Mucosa of stomach (tissue), 1 donor: ENCODE measurements at regions not wholly inside any gene's neighbourhood (a gene's known extent, or its start where the extent isn't known, plus 50 kb on each side); places are given as distances from the start of the nearest gene placed in this dataset.

Experiments
- H3K27me3 ChIP-seq: one replicate; pipeline ENCODE4 v1.7.0; 2013; ENCODE audit warnings: mild to moderate bottlenecking, low read length; ENCODE audit not compliant: control insufficient read depth, insufficient read depth
- H3K36me3 ChIP-seq: one replicate; pipeline ENCODE4 v1.7.0; 2013; ENCODE audit warnings: low read length; ENCODE audit not compliant: control insufficient read depth, insufficient read depth
- H3K4me1 ChIP-seq: one replicate; pipeline ENCODE4 v1.7.0; 2013; ENCODE audit warnings: mild to moderate bottlenecking, low read length; ENCODE audit not compliant: control insufficient read depth, insufficient read depth
- H3K4me3 ChIP-seq: one replicate; pipeline ENCODE4 v1.7.0; 2013; ENCODE audit warnings: low read length
- H3K9ac ChIP-seq: one replicate; pipeline ENCODE4 v1.7.0; 2013; ENCODE audit warnings: mild to moderate bottlenecking, low read length, moderate library complexity
- H3K9me3 ChIP-seq: one replicate; pipeline ENCODE4 v1.7.0; 2013; ENCODE audit warnings: mild to moderate bottlenecking, low read length, moderate library complexity; ENCODE audit not compliant: control insufficient read depth
- donor health status: Pancreatic carcinoma.

DNA sequence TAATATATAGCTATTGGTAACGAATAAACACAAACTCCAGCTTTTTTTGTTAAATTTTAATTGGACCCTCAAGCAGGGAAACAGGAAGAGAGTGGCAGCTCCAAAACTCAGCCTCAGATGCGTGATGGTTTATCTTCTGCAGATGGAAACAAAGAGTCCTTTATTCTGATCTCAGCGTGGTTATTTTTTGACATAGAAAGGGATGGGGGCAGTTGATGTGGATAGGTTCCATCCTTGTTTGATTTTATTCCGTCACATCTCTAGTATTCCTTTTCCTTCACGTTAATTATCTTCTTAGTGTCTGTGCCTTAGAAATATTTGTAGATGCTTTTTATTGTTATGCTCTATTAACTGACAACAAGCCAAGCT, 447.6 kb upstream of the SEL1L start:
- H3K4me3 ChIP-seq: no peak overlapping the region
- no peaks in the 10 kb centered on the region for H3K27me3 ChIP-seq
- H3K9me3 ChIP-seq: no peaks in the 10 kb centered on the region
- no peaks in the 10 kb centered on the region for H3K4me1 ChIP-seq
- no peak overlapping the region for H3K9ac ChIP-seq
- no peaks in the 10 kb centered on the region for H3K36me3 ChIP-seq

- no peaks in the 10 kb centered on the region for H3K27me3 ChIP-seq
- no peaks in the 10 kb centered on the region for H3K9me3 ChIP-seq
- H3K36me3 ChIP-seq: no peaks in the 10 kb centered on the region
- H3K4me1 ChIP-seq: no peaks in the 10 kb centered on the region
- no peak overlapping the region for H3K4me3 ChIP-seq
- H3K9ac ChIP-seq: no peak overlapping the region
Measured at GRCh38 chr14:81982046-81982445, 448.4 kb upstream of the SEL1L start.

GRCh38 chr14:81986005-81986404, 452.4 kb upstream of the SEL1L start:
- Histone ChIP-seq H3K27me3 (no peaks in the 10 kb centered on the region), H3K4me3 (no peak overlapping the region), H3K4me1 (no peaks in the 10 kb centered on the region), H3K9me3 (no peaks in the 10 kb centered on the region), H3K36me3 (no peaks in the 10 kb centered on the region), H3K9ac (no peak overlapping the region)

- H3K9ac ChIP-seq: no peak overlapping the region
- no peak overlapping the region for H3K4me3 ChIP-seq
- no peaks in the 10 kb centered on the region for H3K36me3 ChIP-seq
- H3K27me3 ChIP-seq: no peaks in the 10 kb centered on the region
- no peaks in the 10 kb centered on the region for H3K9me3 ChIP-seq
- no peaks in the 10 kb centered on the region for H3K4me1 ChIP-seq
Measured at GRCh38 chr14:81989211-81989610, 455.6 kb upstream of the SEL1L start.

DNA sequence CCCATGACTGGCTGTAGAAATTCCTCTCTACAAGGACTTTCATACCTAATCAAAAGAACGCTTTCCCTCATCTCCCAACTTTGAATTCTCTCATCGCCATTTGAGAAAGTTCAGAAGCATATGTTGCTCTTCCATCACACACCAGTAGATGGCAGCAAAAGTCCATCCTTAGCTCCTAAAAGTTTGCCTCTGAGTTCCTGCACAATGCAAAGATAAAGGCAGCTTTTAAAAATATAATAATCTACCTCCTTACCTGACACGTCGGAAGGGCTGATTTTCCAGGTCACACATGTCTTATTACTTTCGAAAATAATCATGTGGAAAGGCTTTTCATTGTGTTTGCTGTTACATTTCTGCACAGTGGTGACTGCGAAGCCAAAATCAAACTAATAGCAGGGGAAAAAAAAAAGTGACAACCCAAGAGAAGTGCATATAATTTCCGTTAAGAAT, 456.7 kb upstream of the SEL1L start:
- Histone ChIP-seq H3K4me1 (no peaks in the 10 kb centered on the region), H3K36me3 (no peaks in the 10 kb centered on the region), H3K9ac (no peak overlapping the region), H3K4me3 (no peak overlapping the region), H3K27me3 (no peaks in the 10 kb centered on the region), H3K9me3 (no peaks in the 10 kb centered on the region)

DNA sequence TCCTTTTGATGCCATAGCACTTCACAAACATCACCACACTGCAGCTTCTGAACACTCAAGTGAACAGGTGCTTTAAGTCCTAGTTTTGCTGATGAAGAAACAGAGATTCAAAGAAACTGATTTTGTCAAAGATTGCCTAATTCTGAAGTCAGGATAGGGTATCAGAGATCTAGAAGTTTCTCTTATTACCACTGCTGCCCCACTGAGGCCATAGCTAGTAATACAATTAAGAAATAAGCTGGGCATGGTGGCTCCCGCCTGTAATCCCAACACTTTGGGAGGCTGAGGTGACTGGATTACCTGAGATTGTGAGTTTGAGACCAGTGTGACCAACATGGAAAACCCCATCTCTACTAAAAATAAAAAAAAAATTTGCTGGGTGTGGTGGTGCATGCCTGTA, 458.3 kb upstream of the SEL1L start:
- Histone ChIP-seq H3K36me3 (no peaks in the 10 kb centered on the region), H3K4me3 (no peak overlapping the region), H3K9ac (no peak overlapping the region), H3K4me1 (no peaks in the 10 kb centered on the region), H3K27me3 (no peaks in the 10 kb centered on the region), H3K9me3 (no peaks in the 10 kb centered on the region)

- Histone ChIP-seq H3K4me3 (no peak overlapping the region), H3K27me3 (no peaks in the 10 kb centered on the region), H3K9ac (no peak overlapping the region), H3K9me3 (no peaks in the 10 kb centered on the region), H3K4me1 (no peaks in the 10 kb centered on the region), H3K36me3 (no peaks in the 10 kb centered on the region)
Measured at GRCh38 chr14:81993432-81993831, 459.8 kb upstream of the SEL1L start.

DNA sequence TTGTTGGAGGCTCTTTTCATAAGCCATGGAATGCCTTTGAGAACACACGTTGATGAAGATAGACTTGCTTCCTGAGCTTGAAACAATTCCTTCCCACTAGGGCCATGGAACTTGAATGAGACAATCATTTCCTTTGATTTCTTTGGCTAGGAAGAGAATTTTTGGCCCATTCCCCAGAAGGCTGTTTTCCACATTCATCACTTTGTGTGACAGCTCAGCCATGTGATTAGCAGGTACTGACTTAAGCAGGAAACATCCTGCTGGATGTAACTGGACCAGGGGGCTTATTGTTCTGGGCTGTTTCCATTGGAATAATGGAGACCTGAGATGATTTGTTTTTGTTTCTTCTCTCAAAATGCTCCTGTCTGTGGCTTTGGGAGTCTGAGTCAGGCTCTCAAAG, 469.8 kb upstream of the SEL1L start:
- H3K4me3 ChIP-seq: no peak overlapping the region
- H3K9ac ChIP-seq: no peak overlapping the region
- no peaks in the 10 kb centered on the region for H3K27me3 ChIP-seq
- no peaks in the 10 kb centered on the region for H3K4me1 ChIP-seq
- H3K36me3 ChIP-seq: no peaks in the 10 kb centered on the region
- H3K9me3 ChIP-seq: no peaks in the 10 kb centered on the region

- H3K4me1 ChIP-seq: no peaks in the 10 kb centered on the region
- H3K9me3 ChIP-seq: no peaks in the 10 kb centered on the region
- H3K9ac ChIP-seq: no peak overlapping the region
- no peaks in the 10 kb centered on the region for H3K36me3 ChIP-seq
- no peak overlapping the region for H3K4me3 ChIP-seq
- H3K27me3 ChIP-seq: no peaks in the 10 kb centered on the region
Measured at GRCh38 chr14:82009076-82009475, 475.4 kb upstream of the SEL1L start.

DNA sequence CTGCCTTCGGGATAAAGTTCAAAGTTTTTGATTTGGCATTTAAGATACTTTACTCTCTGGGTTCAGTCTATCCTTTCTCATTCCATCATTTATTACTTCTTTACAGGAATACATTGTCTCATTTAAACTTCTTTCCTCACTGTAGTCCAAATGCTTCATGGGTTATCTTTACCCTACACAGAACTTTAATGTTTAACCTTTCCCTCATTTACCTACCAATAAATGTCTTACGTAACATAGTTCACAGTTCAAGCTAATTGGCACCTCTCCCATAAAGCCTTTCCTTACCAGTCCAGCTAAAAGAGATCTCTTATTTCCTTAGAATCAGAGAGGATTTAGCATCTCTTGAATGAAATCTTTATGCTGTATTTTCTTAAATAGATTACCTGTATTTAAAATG, 476.3 kb upstream of the SEL1L start:
- H3K27me3 ChIP-seq: no peaks in the 10 kb centered on the region
- no peaks in the 10 kb centered on the region for H3K4me1 ChIP-seq
- no peak overlapping the region for H3K9ac ChIP-seq
- no peaks in the 10 kb centered on the region for H3K36me3 ChIP-seq
- H3K9me3 ChIP-seq: no peaks in the 10 kb centered on the region
- H3K4me3 ChIP-seq: no peak overlapping the region

- H3K4me3 ChIP-seq: no peak overlapping the region
Measured at GRCh38 chr14:82011460-82011859, 477.8 kb upstream of the SEL1L start.

GRCh38 chr14:82029038-82029437, 495.4 kb upstream of the SEL1L start:
- H3K9me3 ChIP-seq: no peaks in the 10 kb centered on the region
- H3K27me3 ChIP-seq: no peaks in the 10 kb centered on the region
- no peak overlapping the region for H3K4me3 ChIP-seq
- H3K4me1 ChIP-seq: no peaks in the 10 kb centered on the region
- no peak overlapping the region for H3K9ac ChIP-seq
- no peaks in the 10 kb centered on the region for H3K36me3 ChIP-seq

More at GRCh38 chr14:82011460-82011859, 477.8 kb upstream of the SEL1L start:
- Histone ChIP-seq H3K9ac (no peak overlapping the region), H3K9me3 (no peaks in the 10 kb centered on the region), H3K36me3 (no peaks in the 10 kb centered on the region), H3K27me3 (no peaks in the 10 kb centered on the region), H3K4me1 (no peaks in the 10 kb centered on the region)

- no peaks in the 10 kb centered on the region for H3K27me3 ChIP-seq
- no peaks in the 10 kb centered on the region for H3K4me1 ChIP-seq
- no peak overlapping the region for H3K4me3 ChIP-seq
- no peak overlapping the region for H3K9ac ChIP-seq
- no peaks in the 10 kb centered on the region for H3K9me3 ChIP-seq
- H3K36me3 ChIP-seq: no peaks in the 10 kb centered on the region
Measured at GRCh38 chr14:82035397-82035796, 501.7 kb upstream of the SEL1L start.
